H9 (cell line): ENCODE measurements at regions not wholly inside any gene's neighbourhood (a gene's known extent, or its start where the extent isn't known, plus 50 kb on each side); places are given as distances from the start of the nearest gene placed in this dataset.

Experiments used
- DNase-seq: peaks from one replicate; pipeline ENCODE4 v3.0.0-alpha.2; 2017
- H2AFZ ChIP-seq: one replicate; pipeline ENCODE4 v1.6.1; 2013; ENCODE audit warnings: mild to moderate bottlenecking, low read length, control low read depth, moderate library complexity
- H2AK5ac ChIP-seq: 2 replicates; pipeline ENCODE4 v1.6.1; 2013; ENCODE audit warnings: low read length, control low read depth, mixed read lengths; ENCODE audit not compliant: insufficient read length
- H2BK120ac ChIP-seq: one replicate; pipeline ENCODE4 v1.6.1; 2013; ENCODE audit warnings: low read depth, mild to moderate bottlenecking, low read length, control low read depth, inconsistent platforms; ENCODE audit not compliant: poor library complexity, severe bottlenecking
- H2BK12ac ChIP-seq: 2 replicates; pipeline ENCODE4 v1.6.1; 2013; ENCODE audit warnings: low read length, control low read depth, mixed read lengths, low read depth; ENCODE audit not compliant: insufficient read length
- H2BK15ac ChIP-seq: 2 replicates; pipeline ENCODE4 v1.6.1; 2013; ENCODE audit warnings: low read depth, low read length, control low read depth
- H2BK20ac ChIP-seq: one replicate; pipeline ENCODE4 v1.6.1; 2013; ENCODE audit warnings: low read depth, mild to moderate bottlenecking, low read length, control low read depth, inconsistent platforms; ENCODE audit not compliant: poor library complexity, severe bottlenecking
- H2BK5ac ChIP-seq: 2 replicates; pipeline ENCODE4 v1.6.1; 2013; ENCODE audit warnings: low read length, control low read depth, mixed read lengths; ENCODE audit not compliant: insufficient read length
- H3K14ac ChIP-seq: 2 replicates; pipeline ENCODE4 v1.6.1; 2013; ENCODE audit warnings: low read length, control low read depth; ENCODE audit not compliant: insufficient read depth
- H3K18ac ChIP-seq: 2 replicates; pipeline ENCODE4 v1.6.1; 2013; ENCODE audit warnings: low read depth, mild to moderate bottlenecking, mixed read lengths, low read length, control low read depth; ENCODE audit not compliant: insufficient read length
- H3K23ac ChIP-seq: 2 replicates; pipeline ENCODE4 v1.6.1; 2013; ENCODE audit warnings: low read length, control low read depth, mixed read lengths, low read depth; ENCODE audit not compliant: insufficient read length
- H3K23me2 ChIP-seq: 2 replicates; pipeline ENCODE4 v1.6.1; 2013; ENCODE audit warnings: low read depth, mild to moderate bottlenecking, mixed read lengths, low read length, control low read depth; ENCODE audit not compliant: insufficient read length, poor library complexity, severe bottlenecking
- H3K27ac ChIP-seq: 2 replicates; pipeline ENCODE4 v1.5.1; 2013; ENCODE audit warnings: low read length, control low read depth, mixed read lengths, low read depth; ENCODE audit not compliant: insufficient read length
- H3K27me3 ChIP-seq: 2 replicates; pipeline ENCODE4 v1.6.1; 2013; ENCODE audit warnings: low read length, control low read depth, inconsistent platforms; ENCODE audit not compliant: insufficient read depth
- H3K4ac ChIP-seq: 2 replicates; pipeline ENCODE4 v1.6.1; 2013; ENCODE audit warnings: low read depth, mild to moderate bottlenecking, control low read depth, inconsistent platforms, low read length, moderate library complexity
- H3K4me1 ChIP-seq: 2 replicates; pipeline ENCODE4 v1.6.1; 2013; ENCODE audit warnings: low read length, control low read depth, inconsistent platforms; ENCODE audit not compliant: insufficient read depth
- H3K4me2 ChIP-seq: 2 replicates; pipeline ENCODE4 v1.6.1; 2013; ENCODE audit warnings: low read length, control low read depth, mixed read lengths; ENCODE audit not compliant: insufficient read length, insufficient read depth
- H3K56ac ChIP-seq: 2 replicates; pipeline ENCODE4 v1.6.1; 2013; ENCODE audit warnings: low read depth, mild to moderate bottlenecking, mixed read lengths, low read length, control low read depth; ENCODE audit not compliant: insufficient read length
- H3K79me1 ChIP-seq: 2 replicates; pipeline ENCODE4 v1.6.1; 2013; ENCODE audit warnings: low read depth, mild to moderate bottlenecking, moderate library complexity, low read length, control low read depth, inconsistent platforms; ENCODE audit not compliant: insufficient read depth, poor library complexity, severe bottlenecking
- H3K79me2 ChIP-seq: 2 replicates; pipeline ENCODE4 v1.6.1; 2013; ENCODE audit warnings: low read length, control low read depth, inconsistent platforms; ENCODE audit not compliant: insufficient read depth
- H3K9ac ChIP-seq: 2 replicates; pipeline ENCODE4 v1.6.1; 2013; ENCODE audit warnings: low read length, control low read depth, mixed read lengths; ENCODE audit not compliant: insufficient read length; ENCODE audit errors: extremely low read depth
- H3K9me3 ChIP-seq: one replicate; pipeline ENCODE4 v1.6.1; 2013; ENCODE audit warnings: low read depth, low read length, inconsistent platforms; ENCODE audit not compliant: control insufficient read depth
- H3T11ph ChIP-seq: one replicate; pipeline ENCODE4 v1.6.1; 2013; ENCODE audit warnings: mild to moderate bottlenecking, low read length, control low read depth, inconsistent platforms
- H4K20me1 ChIP-seq: one replicate; pipeline ENCODE4 v1.6.1; 2013; ENCODE audit not compliant: control insufficient read depth, insufficient read length, insufficient read depth
- H4K5ac ChIP-seq: 2 replicates; pipeline ENCODE4 v1.6.1; 2013; ENCODE audit warnings: low read depth, mild to moderate bottlenecking, mixed read lengths, low read length, control low read depth; ENCODE audit not compliant: insufficient read length
- H4K8ac ChIP-seq: replicated peaks from 2 replicates; pipeline ENCODE4 v1.6.1; 2013; ENCODE audit warnings: low read length, control low read depth, mixed read lengths, low read depth; ENCODE audit not compliant: insufficient read length
- H4K91ac ChIP-seq: 2 replicates; pipeline ENCODE4 v1.6.1; 2013; ENCODE audit warnings: low read depth, mild to moderate bottlenecking, moderate library complexity, mixed read lengths, low read length, control low read depth; ENCODE audit not compliant: insufficient read length
- H3K27ac Mint-ChIP-seq, 3 experiments: 2 replicates in 2 of 3; 3 replicates in 1 of 3; pipeline ENCODE4 v1.8.0; 2020 to 2021; ENCODE audit warnings: mixed read lengths in 3 of 3, mild to moderate bottlenecking in 1 of 3, moderate library complexity in 1 of 3
- H3K27me3 Mint-ChIP-seq: 2 replicates; pipeline ENCODE4 v1.8.0; 2021; ENCODE audit warnings: low read depth, mild to moderate bottlenecking, moderate library complexity, mixed read lengths
- H3K36me3 Mint-ChIP-seq, 3 experiments: 2 replicates in 2 of 3; 3 replicates in 1 of 3; pipeline ENCODE4 v1.8.0; 2020 to 2021; ENCODE audit warnings: low read depth in 3 of 3, mixed read lengths in 3 of 3; ENCODE audit not compliant: insufficient read depth in 1 of 3
- H3K4me1 Mint-ChIP-seq, 2 experiments: 2 replicates each; pipeline ENCODE4 v1.8.0; 2020; ENCODE audit warnings: mixed read lengths in 2 of 2
- H3K4me3 Mint-ChIP-seq, 2 experiments: 2 replicates in 1 of 2; 3 replicates in 1 of 2; pipeline ENCODE4 v1.8.0; 2020 to 2021; ENCODE audit warnings: mild to moderate bottlenecking in 2 of 2, mixed read lengths in 2 of 2, moderate library complexity in 1 of 2
- H3K9me3 Mint-ChIP-seq, 2 experiments: 2 replicates in 1 of 2; 3 replicates in 1 of 2; pipeline ENCODE4 v1.8.0; 2020; ENCODE audit warnings: mild to moderate bottlenecking in 2 of 2, mixed read lengths in 2 of 2, moderate library complexity in 1 of 2
- CTCF ChIP-seq: fragments of 200-600 bp; sonication (generic); conservative IDR thresholded peaks from 3 replicates; pipeline ENCODE4 v1.8.0; 2021; ENCODE audit warnings: antibody characterized with exemption, mild to moderate bottlenecking
- WGBS: extraction: QIAGEN DNeasy Blood & Tissue Kit; methylation state at CpG from one replicate; pipeline ENCODE4 v1.1.7; 2013; ENCODE audit warnings: missing lambda C conversion rate, low lambda C conversion rate, mixed read lengths; ENCODE audit not compliant: insufficient read length; ENCODE audit errors: extremely low coverage; 5-methylcytosine and 5-hydroxymethylcytosine counted together

DNA sequence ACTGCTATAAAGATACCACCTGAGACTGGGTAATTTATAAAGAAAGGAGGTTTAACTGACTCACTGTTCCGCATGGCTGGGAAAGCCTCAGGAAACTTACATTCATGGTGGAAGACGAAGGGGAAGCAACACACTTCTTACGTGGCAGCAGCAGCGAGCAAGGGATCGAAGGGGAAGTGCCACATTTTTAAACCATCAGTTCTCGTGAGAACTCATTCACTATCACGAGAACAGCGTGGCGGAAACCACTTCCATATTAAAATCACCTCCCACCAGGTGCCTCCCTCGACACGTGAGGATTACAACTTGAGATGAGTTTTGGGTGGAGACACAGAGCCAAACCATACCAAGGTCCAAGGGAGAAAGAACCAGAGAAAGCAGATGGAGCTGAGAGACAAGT, 454.3 kb upstream of the CDH11 start:
- no peak overlapping the region for H2BK12ac ChIP-seq
- H3K79me2 ChIP-seq: no peaks in the 10 kb centered on the region
- H2BK15ac ChIP-seq: no peak overlapping the region
- no peaks in the 10 kb centered on the region for H3K23me2 ChIP-seq
- no peaks in the 10 kb centered on the region for H3K27me3 ChIP-seq
- H4K91ac ChIP-seq: no peak overlapping the region
- H4K20me1 ChIP-seq: no peaks in the 10 kb centered on the region
- no peak overlapping the region for H2BK5ac ChIP-seq
- H3K27ac Mint-ChIP-seq: no peak overlapping the region
- H3K27ac ChIP-seq: no peak overlapping the region
- no peak overlapping the region for H3K9ac ChIP-seq
- no peak overlapping the region for H2BK120ac ChIP-seq
- peaks cover 9% of the 10 kb centered on the region for H3K27me3 Mint-ChIP-seq
- H2AK5ac ChIP-seq: no peak overlapping the region
- H4K8ac ChIP-seq: no peak overlapping the region
- TF ChIP-seq CTCF: no peak
- no peak overlapping the region for H3K18ac ChIP-seq
- no CpG with 5 or more reads among the region's 11 CpGs for WGBS
- no peak overlapping the region for H2AFZ ChIP-seq
- peaks cover 20 to 26% of the 10 kb centered on the region in 2 experiments for H3K4me1 Mint-ChIP-seq
- H3K4me2 ChIP-seq: no peak overlapping the region
- no peak overlapping the region for H2BK20ac ChIP-seq
- no peak overlapping the region for H3K4me3 Mint-ChIP-seq
- no peaks in the 10 kb centered on the region; a peak in 1 of 5 replicates for H3K9me3 Mint-ChIP-seq
- no peak overlapping the region for H3K14ac ChIP-seq
- H3K79me1 ChIP-seq: no peaks in the 10 kb centered on the region
- H3T11ph ChIP-seq: no peak overlapping the region
- no peaks in the 10 kb centered on the region for H3K9me3 ChIP-seq
- H3K4ac ChIP-seq: no peak overlapping the region
- no peak overlapping the region for H3K23ac ChIP-seq
- no peaks in the 10 kb centered on the region; the same call in 1 of the 2 replicates for H3K4me1 ChIP-seq
- H3K36me3 Mint-ChIP-seq: peaks cover 0 to 1% (median 0%) of the 10 kb centered on the region in 3 experiments; a peak in 1 of 7 replicates
- DNase-seq: no peak
- no peak overlapping the region for H3K56ac ChIP-seq
- H4K5ac ChIP-seq: no peak overlapping the region
